Epithelial cell of esophagus (primary cell): ENCODE measurements at regions not wholly inside any gene's neighbourhood (a gene's known extent, or its start where the extent isn't known, plus 50 kb on each side); places are given as distances from the start of the nearest gene placed in this dataset.

Source experiments
- DNase-seq: peaks from one replicate; pipeline ENCODE4 v3.0.0; 2010; ENCODE audit warnings: low read depth
- H3K4me3 ChIP-seq: 2 replicates; pipeline ENCODE4 v1.5.1; 2011; ENCODE audit warnings: mild to moderate bottlenecking, low read length, control low read depth
- CTCF ChIP-seq: IDR thresholded peaks from 2 replicates; pipeline ENCODE4 v1.5.1; 2011; ENCODE audit warnings: low read depth, mild to moderate bottlenecking, low read length, control low read depth, inconsistent platforms; ENCODE audit not compliant: insufficient read depth; ENCODE audit errors: missing control alignments

- no peak for DNase-seq
- no peak for TF ChIP-seq CTCF
These were observed 90.3 kb downstream of the BLID start for GRCh38 chr11:122025757-122026156.

GRCh38 chr11:122024278-122024677 lies 91.7 kb downstream of the BLID start:
- H3K4me3 ChIP-seq: no peak overlapping the region
- no peak for DNase-seq
- TF ChIP-seq CTCF: no peak

More at GRCh38 chr11:122025757-122026156, 90.3 kb downstream of the BLID start:
- no peak overlapping the region for H3K4me3 ChIP-seq

GRCh38 chr11:122023614-122024250 lies 92.3 kb downstream of the BLID start:
- no peak overlapping the region for H3K4me3 ChIP-seq
- TF ChIP-seq CTCF: no peak
- DNase-seq: no peak

- H3K4me3 ChIP-seq: no peak overlapping the region
- no peak for DNase-seq
- no peak for TF ChIP-seq CTCF
These were observed 93.4 kb downstream of the BLID start for GRCh38 chr11:122022646-122023045.

- DNase-seq: no peak
- no peak for TF ChIP-seq CTCF
- no peak overlapping the region for H3K4me3 ChIP-seq
These were observed 95.1 kb downstream of the BLID start for GRCh38 chr11:122020902-122021301.

GRCh38 chr11:122019908-122020694 lies 95.9 kb downstream of the BLID start:
- TF ChIP-seq CTCF: no peak
- H3K4me3 ChIP-seq: no peak overlapping the region
- no peak for DNase-seq
